Testis (tissue), 2 donors: ENCODE measurements at regions not wholly inside any gene's neighbourhood (a gene's known extent, or its start where the extent isn't known, plus 50 kb on each side); places are given as distances from the start of the nearest gene placed in this dataset.
"Not testable (repeated sequence)": the region's sequence is repeated elsewhere in the genome, so short reads cannot be mapped to it uniquely, and the experiment has no call there.

Source experiments
- POLR2A ChIP-seq: fragments of 450-650 bp; IDR thresholded peaks from one replicate; pipeline ENCODE4 v1.6.1; 2017; ENCODE audit warnings: antibody characterized with exemption, mild to moderate bottlenecking, moderate library complexity
- TF ChIP-seq, protein P1 (sequence below), 3 experiments: fragments of 450-650 bp in 2 of 3; fragments of 200-600 bp in 1 of 3; sonication (generic) in 1 of 3; IDR thresholded peaks; one replicate each; pipeline ENCODE4 v1.5.1; 2016 to 2019; ENCODE audit warnings: antibody characterized with exemption in 3 of 3, mild to moderate bottlenecking in 2 of 3, moderate library complexity in 1 of 3

DNA sequence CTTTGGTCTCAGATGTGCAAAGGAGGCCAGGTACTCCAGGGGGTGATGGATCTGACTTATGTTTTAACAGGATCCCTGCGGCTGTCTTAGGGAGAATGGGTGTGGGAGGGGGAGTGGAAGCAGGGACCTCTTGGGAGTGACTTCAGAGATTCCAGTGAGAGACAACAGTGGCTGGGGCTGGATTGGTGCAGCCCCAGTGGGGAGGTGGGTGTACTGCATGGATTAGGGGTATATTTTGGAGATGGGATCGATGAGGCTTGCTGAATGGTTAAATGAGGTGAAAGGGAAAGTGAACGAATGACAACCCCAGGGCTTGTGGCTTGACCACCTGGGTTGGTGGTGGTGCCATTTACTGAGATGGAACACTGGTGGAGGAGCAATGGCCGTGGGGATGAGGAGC lies 211.0 kb downstream of the ATP6V0E2 start:
- TF ChIP-seq, protein P1, sequence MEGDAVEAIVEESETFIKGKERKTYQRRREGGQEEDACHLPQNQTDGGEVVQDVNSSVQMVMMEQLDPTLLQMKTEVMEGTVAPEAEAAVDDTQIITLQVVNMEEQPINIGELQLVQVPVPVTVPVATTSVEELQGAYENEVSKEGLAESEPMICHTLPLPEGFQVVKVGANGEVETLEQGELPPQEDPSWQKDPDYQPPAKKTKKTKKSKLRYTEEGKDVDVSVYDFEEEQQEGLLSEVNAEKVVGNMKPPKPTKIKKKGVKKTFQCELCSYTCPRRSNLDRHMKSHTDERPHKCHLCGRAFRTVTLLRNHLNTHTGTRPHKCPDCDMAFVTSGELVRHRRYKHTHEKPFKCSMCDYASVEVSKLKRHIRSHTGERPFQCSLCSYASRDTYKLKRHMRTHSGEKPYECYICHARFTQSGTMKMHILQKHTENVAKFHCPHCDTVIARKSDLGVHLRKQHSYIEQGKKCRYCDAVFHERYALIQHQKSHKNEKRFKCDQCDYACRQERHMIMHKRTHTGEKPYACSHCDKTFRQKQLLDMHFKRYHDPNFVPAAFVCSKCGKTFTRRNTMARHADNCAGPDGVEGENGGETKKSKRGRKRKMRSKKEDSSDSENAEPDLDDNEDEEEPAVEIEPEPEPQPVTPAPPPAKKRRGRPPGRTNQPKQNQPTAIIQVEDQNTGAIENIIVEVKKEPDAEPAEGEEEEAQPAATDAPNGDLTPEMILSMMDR (IDR thresholded peaks at IDR 0.05): not testable (repeated sequence)
- not testable (repeated sequence) for TF ChIP-seq POLR2A
